ENCODE measurements at regions not wholly inside any gene's neighbourhood (a gene's known extent, or its start where the extent isn't known, plus 50 kb on each side); places are given as distances from the start of the nearest gene placed in this dataset.

- Histone ChIP-seq H3K79me2 (ENCODE audit: control insufficient read depth, insufficient read depth, low read length) (no peaks in the 10 kb centered on the region), H3K9ac (replicated peaks; ENCODE audit: extremely low read depth, insufficient read depth, low read length) (no peak overlapping the region), H3K4me3 (replicated peaks in 1 of 3; ENCODE audit: insufficient read depth in 1 of 3, low read depth in 1 of 3, low read length in 3 of 3) (no peak overlapping the region), H3K9me3 (replicated peaks; ENCODE audit: control insufficient read depth, insufficient read depth, low read length) (no peaks in the 10 kb centered on the region), H4K20me1 (replicated peaks; ENCODE audit: control insufficient read depth, extremely low read depth, insufficient read depth, low read length) (no peaks in the 10 kb centered on the region), H3K9me1 (replicated peaks; ENCODE audit: control insufficient read depth, extremely low read depth, insufficient read depth, low read length) (no peaks in the 10 kb centered on the region), H3K27ac (ENCODE audit: insufficient read depth, low read depth, low read length) (no peak overlapping the region), H3K4me2 (ENCODE audit: insufficient read depth, low read length) (no peak overlapping the region), H3K36me3 (ENCODE audit: control insufficient read depth in 2 of 2, extremely low read depth in 1 of 2, insufficient read depth in 2 of 2, low read length in 2 of 2) (no peaks in the 10 kb centered on the region), H3K27me3 (ENCODE audit: control insufficient read depth in 2 of 2, insufficient read depth in 2 of 2, low read length in 2 of 2) (no peaks in the 10 kb centered on the region), H2AFZ (ENCODE audit: low read depth, low read length) (no peak overlapping the region), H3K4me1 (ENCODE audit: control insufficient read depth, extremely low read depth, insufficient read depth, low read length) (no peaks in the 10 kb centered on the region)
- intact Hi-C loops (cut with micrococcal nuclease) = no loop called here
- ChIA-PET CTCF (no interaction called here), POLR2A (no interaction called here)
- FAIRE-seq (no peak), DNase-seq (ENCODE audit: low read depth, low spot score) (no peak)
- no TSS peak for BruUV-seq (replicated peaks)
- dilution Hi-C loops (cut with MboI; ENCODE audit: extremely low pct_ligation_motif_present, low sequenced_read_pairs) = no loop called here
- no peak for TF ChIP-seq CTCF (IDR thresholded peaks at IDR 0.05; ENCODE audit: extremely low read depth in 1 of 2, insufficient read depth in 1 of 2, low read depth in 1 of 2, low read length in 2 of 2)
- no peak for TF ChIP-seq JUN (IDR thresholded peaks at IDR 0.05; ENCODE audit: borderline replicate concordance, insufficient read depth, insufficient read length, low read depth)
- no peak for TF ChIP-seq MYC (IDR thresholded peaks at IDR 0.05; ENCODE audit: low read depth, low read length)
- TF ChIP-seq POLR2AphosphoS5 (IDR thresholded peaks at IDR 0.05; ENCODE audit: insufficient read depth, low read depth, low read length) = no peak
- no peak for TF ChIP-seq MAX (IDR thresholded peaks at IDR 0.05; ENCODE audit: insufficient read depth, insufficient read length)
- no peak for TF ChIP-seq FOS (IDR thresholded peaks at IDR 0.05; ENCODE audit: borderline replicate concordance, insufficient read depth, low read length)
- no peak for TF ChIP-seq POLR2A (IDR thresholded peaks at IDR 0.05; ENCODE audit: low read depth, low read length)
- TF ChIP-seq GATA2 (IDR thresholded peaks at IDR 0.05; ENCODE audit: insufficient read depth, insufficient read length, low read depth, low read length) = no peak
- no peak for TF ChIP-seq EZH2 (IDR thresholded peaks at IDR 0.05; ENCODE audit: borderline replicate concordance, low read depth, low read length, severe bottlenecking)
These were observed 102.0 kb downstream of the HTR5A start for GRCh38 chr7:155172141-155172540.
